Neutrophil (primary cell): ENCODE measurements at regions not wholly inside any gene's neighbourhood (a gene's known extent, or its start where the extent isn't known, plus 50 kb on each side); places are given as distances from the start of the nearest gene placed in this dataset.

Experiments used
- H3K27ac ChIP-seq: fragments of 200-600 bp; sonication (generic); 2 replicates; pipeline ENCODE4 v1.5.1; 2016; ENCODE audit warnings: mild to moderate bottlenecking, moderate library complexity
- H3K27me3 ChIP-seq: fragments of 200-600 bp; sonication (generic); 2 replicates; pipeline ENCODE4 v1.6.0; 2016; ENCODE audit warnings: mild to moderate bottlenecking
- H3K36me3 ChIP-seq: fragments of 200-600 bp; sonication (generic); 2 replicates; pipeline ENCODE4 v1.5.1; 2017
- H3K4me1 ChIP-seq, 2 experiments: fragments of 200-600 bp in 1 of 2; sonication (generic) in 1 of 2; 1 replicate in 1 of 2; 2 replicates in 1 of 2; pipeline versions ENCODE4 v1.5.1 to v1.6.1; 2013 to 2016; ENCODE audit warnings: low read depth in 1 of 2, low read length in 1 of 2, mild to moderate bottlenecking in 1 of 2, moderate library complexity in 1 of 2; ENCODE audit not compliant: control insufficient read depth in 1 of 2, insufficient read depth in 1 of 2
- H3K4me3 ChIP-seq, 2 experiments: fragments of 200-600 bp in 1 of 2; sonication (generic) in 1 of 2; 1 replicate in 1 of 2; 2 replicates in 1 of 2; pipeline ENCODE4 v1.5.1; 2013 to 2016; ENCODE audit warnings: low read depth in 1 of 2, low read length in 1 of 2, mild to moderate bottlenecking in 1 of 2, moderate library complexity in 1 of 2
- H3K9me3 ChIP-seq: fragments of 200-600 bp; sonication (generic); 2 replicates; pipeline ENCODE4 v1.5.1; 2016
- CTCF ChIP-seq: fragments of 200-600 bp; sonication (generic); IDR thresholded peaks from 2 replicates; pipeline ENCODE4 v1.5.1; 2016; ENCODE audit warnings: antibody characterized with exemption

GRCh38 chr1:112040891-112041740, 51.6 kb upstream of the KCND3 start:
- Histone ChIP-seq H3K27ac (no peak overlapping the region), H3K4me3 (no peak overlapping the region), H3K4me1 (no peaks in the 10 kb centered on the region), H3K27me3 (no peaks in the 10 kb centered on the region), H3K36me3 (no peaks in the 10 kb centered on the region), H3K9me3 (no peaks in the 10 kb centered on the region)
- no peak for TF ChIP-seq CTCF

GRCh38 chr1:112043901-112044300, 54.4 kb upstream of the KCND3 start:
- no peak for TF ChIP-seq CTCF
- H3K4me1 ChIP-seq: no peaks in the 10 kb centered on the region
- H3K36me3 ChIP-seq: no peaks in the 10 kb centered on the region
- H3K9me3 ChIP-seq: no peaks in the 10 kb centered on the region
- H3K27me3 ChIP-seq: no peaks in the 10 kb centered on the region
- H3K27ac ChIP-seq: no peak overlapping the region
- H3K4me3 ChIP-seq: no peak overlapping the region

GRCh38 chr1:112044745-112045144, 55.3 kb upstream of the KCND3 start:
- Histone ChIP-seq H3K27me3 (no peaks in the 10 kb centered on the region), H3K4me1 (no peaks in the 10 kb centered on the region), H3K9me3 (no peaks in the 10 kb centered on the region), H3K36me3 (no peaks in the 10 kb centered on the region), H3K27ac (no peak overlapping the region), H3K4me3 (no peak overlapping the region)
- no peak for TF ChIP-seq CTCF

GRCh38 chr1:112046630-112047029, 57.2 kb upstream of the KCND3 start:
- no peaks in the 10 kb centered on the region for H3K36me3 ChIP-seq
- TF ChIP-seq CTCF: no peak
- H3K9me3 ChIP-seq: no peaks in the 10 kb centered on the region
- no peak overlapping the region for H3K4me3 ChIP-seq
- H3K27ac ChIP-seq: no peak overlapping the region
- no peaks in the 10 kb centered on the region for H3K27me3 ChIP-seq
- H3K4me1 ChIP-seq: no peaks in the 10 kb centered on the region

- Histone ChIP-seq H3K27ac (no peak overlapping the region), H3K4me1 (no peaks in the 10 kb centered on the region), H3K4me3 (no peak overlapping the region), H3K9me3 (no peaks in the 10 kb centered on the region), H3K27me3 (no peaks in the 10 kb centered on the region), H3K36me3 (no peaks in the 10 kb centered on the region)
- no peak for TF ChIP-seq CTCF
These were observed 59.0 kb upstream of the KCND3 start for GRCh38 chr1:112048421-112048820.
